ENCODE measurements at regions not wholly inside any gene's neighbourhood (a gene's known extent, or its start where the extent isn't known, plus 50 kb on each side); places are given as distances from the start of the nearest gene placed in this dataset.

GRCh38 chrX:100512471-100512870 lies 72.3 kb upstream of the TNMD start:
- peak; percentile 99 for FAIRE-seq

- FAIRE-seq = no peak
Observed at GRCh38 chrX:100494646-100495370, 84.7 kb upstream of the PCDH19 start.

DNA sequence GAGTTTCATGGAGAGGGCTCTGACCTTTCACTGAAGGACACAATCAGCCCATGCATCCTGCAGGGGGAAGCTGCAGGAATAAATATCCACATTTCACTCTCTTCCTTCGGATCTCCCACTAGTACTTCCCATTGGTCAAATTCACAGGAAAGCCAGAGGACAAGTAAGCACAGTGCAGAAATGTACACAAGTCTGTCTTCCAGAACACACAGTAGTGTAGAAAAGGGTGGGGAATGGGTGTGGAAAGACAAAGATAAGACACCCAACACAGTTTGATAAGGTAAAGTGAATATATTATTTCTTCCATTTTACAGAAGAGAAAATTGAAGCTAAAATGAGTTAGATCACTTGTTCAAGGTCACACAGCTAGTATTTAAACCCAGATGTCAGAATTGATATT lies 81.1 kb upstream of the PCDH19 start:
- no peak for FAIRE-seq

- FAIRE-seq = no peak
Observed at GRCh38 chrX:100487795-100488194, 77.7 kb upstream of the PCDH19 start.

- FAIRE-seq = no peak
Observed at GRCh38 chrX:100484971-100485370, 74.9 kb upstream of the PCDH19 start.

GRCh38 chrX:100479329-100479728 lies 69.3 kb upstream of the PCDH19 start:
- no peak for FAIRE-seq

DNA sequence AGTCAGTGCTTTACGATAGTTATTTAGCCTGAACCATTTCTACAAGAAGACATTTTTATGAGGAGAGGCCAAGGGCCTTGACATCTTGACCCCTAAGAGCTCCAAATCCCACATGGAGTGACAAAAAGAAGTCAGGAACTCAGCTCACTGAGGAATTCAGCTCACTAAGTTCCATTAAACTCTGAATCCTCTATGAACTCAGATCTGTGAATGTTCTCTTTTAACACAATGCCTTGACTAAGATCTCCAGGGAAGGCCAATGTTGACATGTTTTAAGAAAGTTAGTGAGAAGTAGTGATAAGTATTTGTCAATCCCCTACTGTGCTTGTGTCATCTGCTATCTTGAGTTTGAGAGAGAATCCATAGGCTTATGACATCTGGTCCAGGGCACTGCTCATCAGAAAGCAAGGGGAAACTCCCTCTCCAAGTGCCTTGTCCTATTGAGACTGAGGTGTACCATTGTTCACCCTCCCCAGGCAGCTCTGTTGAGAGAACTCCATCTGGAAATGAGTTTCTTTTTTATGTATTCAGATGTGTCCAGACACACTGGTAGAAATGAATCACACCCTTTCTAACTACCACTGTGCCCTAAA lies 68.7 kb upstream of the PCDH19 start:
- no peak for FAIRE-seq

DNA sequence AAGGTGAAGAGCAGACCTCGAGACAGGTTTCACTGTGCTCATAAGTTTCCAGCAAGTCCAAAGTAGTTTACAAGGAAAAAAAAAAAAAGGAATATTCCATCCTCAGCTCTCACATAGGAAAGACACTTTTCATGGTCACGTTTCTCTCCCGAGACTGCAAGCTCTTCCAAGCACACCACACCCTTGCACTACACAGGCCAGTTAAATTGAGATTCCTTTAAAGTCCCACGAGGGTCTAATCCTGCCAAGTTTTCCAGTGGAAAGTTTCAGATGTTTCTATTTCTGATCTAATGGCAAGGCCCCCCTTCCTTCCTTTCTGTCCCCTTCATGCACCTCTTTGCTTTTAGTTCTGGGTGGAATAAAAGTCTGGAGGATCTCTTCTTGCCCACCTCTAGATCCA lies 67.9 kb upstream of the PCDH19 start:
- no peak for FAIRE-seq

DNA sequence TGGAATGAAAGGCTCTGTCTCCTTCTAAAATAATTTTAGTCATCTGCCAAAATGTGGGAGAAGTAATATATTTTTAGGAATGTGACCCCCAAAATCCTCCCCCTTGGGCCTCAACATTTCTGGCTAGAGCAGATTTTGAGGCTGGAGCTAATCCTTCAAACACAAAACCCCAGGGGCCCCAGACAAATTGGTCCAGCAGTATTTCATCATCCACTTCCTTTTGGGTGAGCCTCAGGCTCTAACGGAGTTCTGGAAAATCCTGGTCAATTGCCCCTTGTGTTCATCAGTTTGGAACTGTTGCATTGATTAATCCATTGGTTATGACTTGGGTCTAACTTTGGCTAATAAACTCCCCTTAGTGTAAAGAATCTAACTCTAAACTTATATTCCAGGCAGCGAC lies 67.4 kb upstream of the PCDH19 start:
- FAIRE-seq = no peak

Measured in islet of Langerhans (tissue), 1 donor.